ENCODE measurements at regions not wholly inside any gene's neighbourhood (a gene's known extent, or its start where the extent isn't known, plus 50 kb on each side); places are given as distances from the start of the nearest gene placed in this dataset.

- WGBS (ENCODE audit: insufficient coverage, low coverage, low lambda C conversion rate, missing lambda C conversion rate), result 51% methylated on average over 2 of the region's 2 CpGs
- Histone ChIP-seq H3K36me3 (no peaks in the 10 kb centered on the region), H3K4me3 (no peak overlapping the region), H3K4me1 (no peaks in the 10 kb centered on the region), H3K27ac (no peak overlapping the region), H3K27me3 (no peaks in the 10 kb centered on the region), H3K9me3 (no peaks in the 10 kb centered on the region)
- intact Hi-C loops (cut with DNase I), result no loop called here
- no peak for ATAC-seq
- TF ChIP-seq POLR2A (IDR thresholded peaks at IDR 0.05), result no peak
- no peak for TF ChIP-seq CTCF (IDR thresholded peaks at IDR 0.05)
- DNase-seq, result no peak
These were observed 352.2 kb upstream of the OBI1 start for GRCh38 chr13:79011179-79011578.

GRCh38 chr13:79003989-79004898 is 345.3 kb upstream of the OBI1 start:
- DNase-seq, result no peak
- Histone ChIP-seq H3K36me3 (no peaks in the 10 kb centered on the region), H3K9me3 (no peaks in the 10 kb centered on the region), H3K27ac (no peak overlapping the region), H3K27me3 (no peaks in the 10 kb centered on the region), H3K4me3 (no peak overlapping the region), H3K4me1 (no peaks in the 10 kb centered on the region)
- no peak for ATAC-seq
- WGBS (ENCODE audit: insufficient coverage, low coverage, low lambda C conversion rate, missing lambda C conversion rate), result 44% methylated on average over 7 of the region's 7 CpGs
- TF ChIP-seq CTCF (IDR thresholded peaks at IDR 0.05), result no peak
- no peak for TF ChIP-seq POLR2A (IDR thresholded peaks at IDR 0.05)
- intact Hi-C loops (cut with DNase I), result no loop called here

- ATAC-seq (no peak), DNase-seq (no peak)
- no peak for TF ChIP-seq POLR2A (IDR thresholded peaks at IDR 0.05)
- no peak for TF ChIP-seq CTCF (IDR thresholded peaks at IDR 0.05)
- Histone ChIP-seq H3K9me3 (no peaks in the 10 kb centered on the region), H3K27ac (no peak overlapping the region), H3K36me3 (no peaks in the 10 kb centered on the region), H3K4me1 (no peaks in the 10 kb centered on the region), H3K27me3 (no peaks in the 10 kb centered on the region), H3K4me3 (no peak overlapping the region)
- WGBS (ENCODE audit: insufficient coverage, low coverage, low lambda C conversion rate, missing lambda C conversion rate), result 81% methylated on average over 4 of the region's 4 CpGs
- intact Hi-C loops (cut with DNase I), result no loop called here
These were observed 340.5 kb upstream of the OBI1 start for GRCh38 chr13:78999494-78999893.

GRCh38 chr13:78998630-78999315 is 339.8 kb upstream of the OBI1 start:
- Histone ChIP-seq H3K27me3 (no peaks in the 10 kb centered on the region), H3K27ac (no peak overlapping the region), H3K4me3 (no peak overlapping the region), H3K9me3 (no peaks in the 10 kb centered on the region), H3K4me1 (no peaks in the 10 kb centered on the region), H3K36me3 (no peaks in the 10 kb centered on the region)
- TF ChIP-seq CTCF (IDR thresholded peaks at IDR 0.05) (no peak), POLR2A (IDR thresholded peaks at IDR 0.05) (no peak)
- intact Hi-C loops (cut with DNase I), result no loop called here
- DNase-seq (no peak), ATAC-seq (no peak)
- 88% methylated on average over 4 of the region's 4 CpGs for WGBS (ENCODE audit: insufficient coverage, low coverage, low lambda C conversion rate, missing lambda C conversion rate)
